ENCODE measurements at regions not wholly inside any gene's neighbourhood (a gene's known extent, or its start where the extent isn't known, plus 50 kb on each side); places are given as distances from the start of the nearest gene placed in this dataset.

DNA sequence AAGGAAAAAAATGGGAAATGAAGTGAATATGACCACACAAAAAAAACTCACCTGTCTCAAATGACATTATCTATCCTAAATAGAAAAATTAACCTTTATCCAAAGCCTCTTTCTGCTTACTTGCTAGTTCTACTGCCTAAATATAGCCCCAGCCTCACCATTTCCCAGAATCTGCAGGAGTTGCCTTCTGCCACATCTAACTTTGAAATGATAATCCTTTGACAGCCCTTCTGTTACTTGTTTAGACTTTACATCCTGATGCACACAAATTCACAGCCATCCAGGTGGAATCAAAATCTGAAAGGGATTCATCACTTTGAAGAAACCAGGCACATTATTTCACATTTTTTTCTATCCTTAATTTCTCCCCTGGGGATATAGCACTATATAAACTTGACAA lies 1356.2 kb upstream of the NXPH2 start:
- H3K36me3 ChIP-seq (ENCODE audit: control insufficient read depth in 2 of 2, insufficient read depth in 1 of 2, low read length in 2 of 2): no peaks in the 10 kb centered on the region
- TF ChIP-seq ZNF561 (tag by site-specific recombination; IDR thresholded peaks at IDR 0.05; ENCODE audit: borderline replicate concordance) (no peak), ZNF501 (tag by site-specific recombination; IDR thresholded peaks at IDR 0.05) (no peak), ZNF626 (tag by site-specific recombination; IDR thresholded peaks at IDR 0.05) (no peak), ZNF558 (tag by site-specific recombination; IDR thresholded peaks at IDR 0.05) (no peak), ZNF529 (tag by site-specific recombination; IDR thresholded peaks at IDR 0.05; ENCODE audit: insufficient replicate concordance) (no peak), ZNF404 (tag by site-specific recombination; IDR thresholded peaks at IDR 0.05) (no peak), ZNF146 (tag by site-specific recombination; IDR thresholded peaks at IDR 0.05) (no peak), ZBTB20 (tag by site-specific recombination; IDR thresholded peaks at IDR 0.05) (no peak), ZSCAN23 (tag by site-specific recombination; IDR thresholded peaks at IDR 0.05) (no peak), ZNF184 (tag by site-specific recombination; IDR thresholded peaks at IDR 0.05) (no peak)
- TF ChIP-seq, protein P1, sequence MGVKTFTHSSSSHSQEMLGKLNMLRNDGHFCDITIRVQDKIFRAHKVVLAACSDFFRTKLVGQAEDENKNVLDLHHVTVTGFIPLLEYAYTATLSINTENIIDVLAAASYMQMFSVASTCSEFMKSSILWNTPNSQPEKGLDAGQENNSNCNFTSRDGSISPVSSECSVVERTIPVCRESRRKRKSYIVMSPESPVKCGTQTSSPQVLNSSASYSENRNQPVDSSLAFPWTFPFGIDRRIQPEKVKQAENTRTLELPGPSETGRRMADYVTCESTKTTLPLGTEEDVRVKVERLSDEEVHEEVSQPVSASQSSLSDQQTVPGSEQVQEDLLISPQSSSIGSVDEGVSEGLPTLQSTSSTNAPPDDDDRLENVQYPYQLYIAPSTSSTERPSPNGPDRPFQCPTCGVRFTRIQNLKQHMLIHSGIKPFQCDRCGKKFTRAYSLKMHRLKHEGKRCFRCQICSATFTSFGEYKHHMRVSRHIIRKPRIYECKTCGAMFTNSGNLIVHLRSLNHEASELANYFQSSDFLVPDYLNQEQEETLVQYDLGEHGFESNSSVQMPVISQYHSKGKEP (tag by site-specific recombination; IDR thresholded peaks at IDR 0.05): no peak
- TF ChIP-seq, protein P2, sequence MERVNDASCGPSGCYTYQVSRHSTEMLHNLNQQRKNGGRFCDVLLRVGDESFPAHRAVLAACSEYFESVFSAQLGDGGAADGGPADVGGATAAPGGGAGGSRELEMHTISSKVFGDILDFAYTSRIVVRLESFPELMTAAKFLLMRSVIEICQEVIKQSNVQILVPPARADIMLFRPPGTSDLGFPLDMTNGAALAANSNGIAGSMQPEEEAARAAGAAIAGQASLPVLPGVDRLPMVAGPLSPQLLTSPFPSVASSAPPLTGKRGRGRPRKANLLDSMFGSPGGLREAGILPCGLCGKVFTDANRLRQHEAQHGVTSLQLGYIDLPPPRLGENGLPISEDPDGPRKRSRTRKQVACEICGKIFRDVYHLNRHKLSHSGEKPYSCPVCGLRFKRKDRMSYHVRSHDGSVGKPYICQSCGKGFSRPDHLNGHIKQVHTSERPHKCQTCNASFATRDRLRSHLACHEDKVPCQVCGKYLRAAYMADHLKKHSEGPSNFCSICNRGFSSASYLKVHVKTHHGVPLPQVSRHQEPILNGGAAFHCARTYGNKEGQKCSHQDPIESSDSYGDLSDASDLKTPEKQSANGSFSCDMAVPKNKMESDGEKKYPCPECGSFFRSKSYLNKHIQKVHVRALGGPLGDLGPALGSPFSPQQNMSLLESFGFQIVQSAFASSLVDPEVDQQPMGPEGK (tag by site-specific recombination; IDR thresholded peaks at IDR 0.05): no peak
- TF ChIP-seq, protein P3, sequence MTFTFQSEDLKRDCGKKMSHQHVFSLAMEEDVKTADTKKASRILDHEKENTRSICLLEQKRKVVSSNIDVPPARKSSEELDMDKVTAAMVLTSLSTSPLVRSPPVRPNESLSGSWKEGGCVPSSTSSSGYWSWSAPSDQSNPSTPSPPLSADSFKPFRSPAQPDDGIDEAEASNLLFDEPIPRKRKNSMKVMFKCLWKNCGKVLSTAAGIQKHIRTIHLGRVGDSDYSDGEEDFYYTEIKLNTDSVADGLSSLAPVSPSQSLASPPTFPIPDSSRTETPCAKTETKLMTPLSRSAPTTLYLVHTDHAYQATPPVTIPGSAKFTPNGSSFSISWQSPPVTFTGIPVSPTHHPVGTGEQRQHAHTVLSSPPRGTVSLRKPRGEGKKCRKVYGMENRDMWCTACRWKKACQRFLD (tag by site-specific recombination; IDR thresholded peaks at IDR 0.05): no peak
- H3K4me3 ChIP-seq (ENCODE audit: low read depth, low read length): no peak overlapping the region
- no peaks in the 10 kb centered on the region for H3K4me1 ChIP-seq (ENCODE audit: control insufficient read depth, insufficient read depth, low read length)
- H3K9me3 ChIP-seq (ENCODE audit: control insufficient read depth, insufficient read depth, low read depth, low read length): no peaks in the 10 kb centered on the region
- ChIA-PET POLR2A (no interaction called here), CTCF (no interaction called here)
- no peak overlapping the region for H3K27ac ChIP-seq (ENCODE audit: extremely low read depth, low read depth, low read length)

DNA sequence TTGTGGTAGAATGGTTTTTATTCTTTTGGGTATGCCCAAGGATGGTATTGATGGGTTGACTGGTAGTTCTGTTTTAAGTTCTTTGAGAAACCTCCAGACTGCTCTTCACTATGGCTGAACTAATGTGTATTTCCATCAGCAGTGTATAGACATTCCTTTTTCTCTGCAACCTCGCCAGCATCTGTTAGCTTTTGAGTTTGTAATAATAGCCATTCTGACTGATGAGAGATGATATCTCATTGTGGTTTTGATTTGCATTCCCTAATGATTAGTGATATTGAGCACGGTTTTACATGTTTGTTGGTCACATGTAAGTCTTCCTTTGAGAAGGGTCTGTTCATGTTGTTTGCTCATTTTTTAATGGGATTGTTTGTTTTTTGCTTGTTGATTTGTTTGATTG lies 1348.7 kb upstream of the NXPH2 start:
- TF ChIP-seq ZNF211 (tag by site-specific recombination; IDR thresholded peaks at IDR 0.05; ENCODE audit: low read depth) (no peak), ZNF335 (tag by site-specific recombination; conservative IDR thresholded peaks at IDR 0.05) (no peak), ZNF184 (tag by site-specific recombination; IDR thresholded peaks at IDR 0.05) (no peak), ZNF792 (tag by site-specific recombination; IDR thresholded peaks at IDR 0.05) (no peak), SALL2 (tag by site-specific recombination; IDR thresholded peaks at IDR 0.05; ENCODE audit: borderline replicate concordance) (no peak), GLI2 (tag by site-specific recombination; IDR thresholded peaks at IDR 0.05; ENCODE audit: borderline replicate concordance, low read depth) (no peak), ZBTB21 (tag by site-specific recombination; IDR thresholded peaks at IDR 0.05) (no peak), ZNF585B (tag by site-specific recombination; IDR thresholded peaks at IDR 0.05) (no peak)
- TF ChIP-seq, protein P4, sequence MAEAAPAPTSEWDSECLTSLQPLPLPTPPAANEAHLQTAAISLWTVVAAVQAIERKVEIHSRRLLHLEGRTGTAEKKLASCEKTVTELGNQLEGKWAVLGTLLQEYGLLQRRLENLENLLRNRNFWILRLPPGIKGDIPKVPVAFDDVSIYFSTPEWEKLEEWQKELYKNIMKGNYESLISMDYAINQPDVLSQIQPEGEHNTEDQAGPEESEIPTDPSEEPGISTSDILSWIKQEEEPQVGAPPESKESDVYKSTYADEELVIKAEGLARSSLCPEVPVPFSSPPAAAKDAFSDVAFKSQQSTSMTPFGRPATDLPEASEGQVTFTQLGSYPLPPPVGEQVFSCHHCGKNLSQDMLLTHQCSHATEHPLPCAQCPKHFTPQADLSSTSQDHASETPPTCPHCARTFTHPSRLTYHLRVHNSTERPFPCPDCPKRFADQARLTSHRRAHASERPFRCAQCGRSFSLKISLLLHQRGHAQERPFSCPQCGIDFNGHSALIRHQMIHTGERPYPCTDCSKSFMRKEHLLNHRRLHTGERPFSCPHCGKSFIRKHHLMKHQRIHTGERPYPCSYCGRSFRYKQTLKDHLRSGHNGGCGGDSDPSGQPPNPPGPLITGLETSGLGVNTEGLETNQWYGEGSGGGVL (tag by site-specific recombination; IDR thresholded peaks at IDR 0.05): no peak
- H3K4me1 ChIP-seq (ENCODE audit: control insufficient read depth, insufficient read depth, low read length): no peaks in the 10 kb centered on the region
- no peak overlapping the region for H3K4me3 ChIP-seq (ENCODE audit: low read depth, low read length)
- no peaks in the 10 kb centered on the region for H3K36me3 ChIP-seq (ENCODE audit: control insufficient read depth in 2 of 2, insufficient read depth in 1 of 2, low read length in 2 of 2)
- POLR2A ChIA-PET: no interaction called here
- no peak overlapping the region for H3K27ac ChIP-seq (ENCODE audit: extremely low read depth, low read depth, low read length)
- CTCF ChIA-PET: no interaction called here
- no peaks in the 10 kb centered on the region for H3K9me3 ChIP-seq (ENCODE audit: control insufficient read depth, insufficient read depth, low read depth, low read length)
